Stimulated activated CD4-positive, alpha-beta T cell treated with anti-CD3 and anti-CD28 coated beads, TNF-alpha, amount 100 ng/mL, for 4 hours (primary cell): ENCODE measurements at regions not wholly inside any gene's neighbourhood (a gene's known extent, or its start where the extent isn't known, plus 50 kb on each side); places are given as distances from the start of the nearest gene placed in this dataset.
"Not testable (repeated sequence)": the region's sequence is repeated elsewhere in the genome, so short reads cannot be mapped to it uniquely, and the experiment has no call there.

Experiments
- DNase-seq, 3 experiments: peaks; one replicate each; pipeline ENCODE4 v3.0.0-alpha.2; 2020; ENCODE audit warnings: low read depth in 3 of 3

- peak; percentile 6 to 28 (median 9) for DNase-seq
Measured at GRCh38 chr20:16801919-16802651, 53.9 kb downstream of the OTOR start.

- no peak for DNase-seq
Measured at GRCh38 chr20:16802652-16802935, 54.4 kb downstream of the OTOR start.

- DNase-seq: peak in 1 of 3 experiments; percentile 8
Measured at GRCh38 chr20:16803965-16804792, 56.0 kb downstream of the OTOR start.

GRCh38 chr20:16804793-16805187, 56.6 kb downstream of the OTOR start:
- no peak for DNase-seq

GRCh38 chr20:16806061-16806460, 57.9 kb downstream of the OTOR start:
- no peak for DNase-seq

- DNase-seq: no peak
Measured at GRCh38 chr20:16806886-16807285, 58.7 kb downstream of the OTOR start.

GRCh38 chr20:16808796-16809195, 60.6 kb downstream of the OTOR start:
- no peak for DNase-seq

- DNase-seq: no peak
Measured at GRCh38 chr20:16810216-16810615, 62.1 kb downstream of the OTOR start.

GRCh38 chr20:16816192-16816591, 68.0 kb downstream of the OTOR start:
- no peak for DNase-seq

- DNase-seq: no peak
Measured at GRCh38 chr20:16819483-16819882, 71.3 kb downstream of the OTOR start.

GRCh38 chr20:16821211-16822089, 73.3 kb downstream of the OTOR start:
- DNase-seq: no peak

GRCh38 chr20:16824664-16825063, 76.5 kb downstream of the OTOR start:
- DNase-seq: no peak

GRCh38 chr20:16828666-16829305, 80.6 kb downstream of the OTOR start:
- DNase-seq: no peak

- not testable (repeated sequence) for DNase-seq
Measured at GRCh38 chr20:16835690-16836089, 87.5 kb downstream of the OTOR start.

- DNase-seq: no peak
Measured at GRCh38 chr20:16842486-16843120, 94.4 kb downstream of the OTOR start.

GRCh38 chr20:16844406-16844805, 96.2 kb downstream of the OTOR start:
- DNase-seq: no peak

- no peak for DNase-seq
Measured at GRCh38 chr20:16846006-16846405, 97.8 kb downstream of the OTOR start.

GRCh38 chr20:16848061-16848460, 99.9 kb downstream of the OTOR start:
- no peak for DNase-seq

- DNase-seq: no peak
Measured at GRCh38 chr20:16848526-16848925, 100.4 kb downstream of the OTOR start.

GRCh38 chr20:16860914-16861313, 112.8 kb downstream of the OTOR start:
- DNase-seq: no peak

GRCh38 chr20:16861708-16862107, 113.5 kb downstream of the OTOR start:
- no peak for DNase-seq
